ENCODE measurements at regions not wholly inside any gene's neighbourhood (a gene's known extent, or its start where the extent isn't known, plus 50 kb on each side); places are given as distances from the start of the nearest gene placed in this dataset.

DNA sequence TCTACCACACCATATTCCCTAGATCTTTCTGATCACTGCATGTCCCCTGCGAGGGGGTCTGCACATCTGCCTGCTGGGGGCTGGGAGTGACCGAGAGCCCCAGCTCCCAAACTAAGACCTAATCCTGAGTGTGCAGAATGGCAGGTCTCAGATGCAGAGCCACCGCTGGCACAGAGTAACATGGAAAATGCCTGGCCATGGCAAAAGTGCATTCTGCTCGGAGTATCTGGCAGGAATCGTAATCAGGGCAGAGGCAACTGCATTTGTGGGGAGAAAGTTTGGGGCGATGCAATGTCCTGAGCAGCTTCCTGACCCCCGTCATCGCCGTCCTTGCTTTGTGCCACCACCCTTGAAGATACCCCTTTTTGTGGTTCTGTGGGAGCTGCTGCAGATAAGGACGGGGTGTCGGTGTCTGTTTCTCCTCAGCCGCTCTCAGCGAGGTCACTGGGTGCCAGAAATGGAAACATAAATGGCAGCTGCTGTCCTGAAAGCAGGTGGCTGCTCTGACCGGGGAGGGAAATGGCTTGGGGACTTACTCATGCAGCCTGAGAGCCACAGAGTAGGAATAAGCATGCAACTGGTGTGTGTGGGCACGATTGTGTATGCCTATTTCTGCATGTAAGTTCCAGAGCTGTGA, 157.9 kb downstream of the LY86 start:
- WGBS, 2 donors = 81 to 82% methylated on average over 15 of the region's 15 CpGs
- no peak for TF ChIP-seq POLR2A (IDR thresholded peaks at IDR 0.05)
- TF ChIP-seq, protein P1, sequence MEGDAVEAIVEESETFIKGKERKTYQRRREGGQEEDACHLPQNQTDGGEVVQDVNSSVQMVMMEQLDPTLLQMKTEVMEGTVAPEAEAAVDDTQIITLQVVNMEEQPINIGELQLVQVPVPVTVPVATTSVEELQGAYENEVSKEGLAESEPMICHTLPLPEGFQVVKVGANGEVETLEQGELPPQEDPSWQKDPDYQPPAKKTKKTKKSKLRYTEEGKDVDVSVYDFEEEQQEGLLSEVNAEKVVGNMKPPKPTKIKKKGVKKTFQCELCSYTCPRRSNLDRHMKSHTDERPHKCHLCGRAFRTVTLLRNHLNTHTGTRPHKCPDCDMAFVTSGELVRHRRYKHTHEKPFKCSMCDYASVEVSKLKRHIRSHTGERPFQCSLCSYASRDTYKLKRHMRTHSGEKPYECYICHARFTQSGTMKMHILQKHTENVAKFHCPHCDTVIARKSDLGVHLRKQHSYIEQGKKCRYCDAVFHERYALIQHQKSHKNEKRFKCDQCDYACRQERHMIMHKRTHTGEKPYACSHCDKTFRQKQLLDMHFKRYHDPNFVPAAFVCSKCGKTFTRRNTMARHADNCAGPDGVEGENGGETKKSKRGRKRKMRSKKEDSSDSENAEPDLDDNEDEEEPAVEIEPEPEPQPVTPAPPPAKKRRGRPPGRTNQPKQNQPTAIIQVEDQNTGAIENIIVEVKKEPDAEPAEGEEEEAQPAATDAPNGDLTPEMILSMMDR (IDR thresholded peaks at IDR 0.05) = no peak
- Histone ChIP-seq H3K9me3 (no peaks in the 10 kb centered on the region), H3K27me3 (no peaks in the 10 kb centered on the region), H3K27ac (no peak overlapping the region), H3K4me3 (no peak overlapping the region), H3K4me1 (peaks cover 17 to 28% (median 20%) of the 10 kb centered on the region in 3 donors), H3K36me3 (no peaks in the 10 kb centered on the region)
- no peak for DNase-seq
- intact Hi-C loops (cut with DNase I) = no loop called here

DNA sequence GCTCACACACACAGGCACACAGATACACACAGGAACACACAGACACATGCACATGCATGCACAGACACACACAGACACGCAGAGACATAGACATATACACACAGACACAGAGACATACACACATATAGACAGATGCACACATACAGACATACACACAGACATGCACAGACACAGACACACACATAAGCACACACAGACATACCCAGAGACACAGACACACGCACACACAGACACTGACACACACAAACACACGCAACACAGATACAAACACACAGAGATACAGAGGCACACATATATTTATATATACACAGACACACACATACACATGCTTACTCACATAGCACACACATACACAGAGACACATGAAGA, 158.4 kb downstream of the LY86 start:
- 80 to 96% methylated on average over 1 to 3 of the region's 3 CpGs for WGBS, 2 donors
- no peaks in the 10 kb centered on the region for H3K27me3 ChIP-seq
- H3K27ac ChIP-seq = no peak overlapping the region
- no peaks in the 10 kb centered on the region for H3K9me3 ChIP-seq
- H3K4me1 ChIP-seq = peaks cover 22 to 33% (median 24%) of the 10 kb centered on the region in 3 donors
- TF ChIP-seq, protein P1 (IDR thresholded peaks at IDR 0.05) = no peak
- no peak for TF ChIP-seq POLR2A (IDR thresholded peaks at IDR 0.05)
- no peak overlapping the region for H3K4me3 ChIP-seq
- DNase-seq = no peak
- H3K36me3 ChIP-seq = no peaks in the 10 kb centered on the region
- intact Hi-C loops (cut with DNase I) = no loop called here

- no peak overlapping the region for H3K4me3 ChIP-seq
Measured at GRCh38 chr6:6747371-6747770, 158.9 kb downstream of the LY86 start.

DNA sequence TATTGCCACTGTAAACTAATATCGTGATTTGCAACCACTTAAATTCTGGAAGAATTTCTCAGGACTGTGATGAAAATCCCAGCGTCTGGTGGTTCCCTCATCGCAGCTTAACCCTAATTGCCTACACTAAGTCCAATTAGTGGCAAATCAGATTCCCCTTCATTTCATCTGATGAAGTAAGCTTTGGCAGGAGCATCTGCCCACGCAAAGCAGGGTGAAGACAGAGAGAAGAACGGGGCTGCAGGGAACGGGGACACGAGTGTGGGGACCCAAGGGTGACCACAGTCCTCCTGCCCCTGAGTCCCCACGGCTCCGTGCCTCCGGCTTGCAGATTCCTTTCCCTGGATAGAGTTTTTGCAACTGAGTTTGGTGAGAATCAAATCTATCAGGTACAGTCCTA, 159.5 kb downstream of the LY86 start:
- Histone ChIP-seq H3K4me1 (peaks cover 23 to 42% (median 29%) of the 10 kb centered on the region in 3 donors), H3K27ac (peak overlapping the region in 1 of 4 donors; percentile 66), H3K36me3 (no peaks in the 10 kb centered on the region), H3K4me3 (no peak overlapping the region), H3K9me3 (no peaks in the 10 kb centered on the region), H3K27me3 (no peaks in the 10 kb centered on the region)
- DNase-seq = no peak
- 92 to 93% methylated on average over 10 of the region's 10 CpGs for whole genome bisulfite sequencing, 2 donors
- intact Hi-C loops (cut with DNase I) = no loop called here
- no peak for TF ChIP-seq POLR2A (IDR thresholded peaks at IDR 0.05)
- TF ChIP-seq, protein P1 (IDR thresholded peaks at IDR 0.05) = no peak

More at GRCh38 chr6:6747371-6747770, 158.9 kb downstream of the LY86 start:
- WGBS, 2 donors = 87 to 88% methylated on average over 6 of the region's 6 CpGs
- Histone ChIP-seq H3K36me3 (no peaks in the 10 kb centered on the region), H3K4me1 (peaks cover 23 to 37% (median 28%) of the 10 kb centered on the region in 3 donors), H3K9me3 (no peaks in the 10 kb centered on the region), H3K27me3 (no peaks in the 10 kb centered on the region), H3K27ac (no peak overlapping the region)
- no peak for TF ChIP-seq POLR2A (IDR thresholded peaks at IDR 0.05)
- TF ChIP-seq, protein P1 (IDR thresholded peaks at IDR 0.05) = no peak
- DNase-seq = no peak
- intact Hi-C loops (cut with DNase I) = no loop called here

DNA sequence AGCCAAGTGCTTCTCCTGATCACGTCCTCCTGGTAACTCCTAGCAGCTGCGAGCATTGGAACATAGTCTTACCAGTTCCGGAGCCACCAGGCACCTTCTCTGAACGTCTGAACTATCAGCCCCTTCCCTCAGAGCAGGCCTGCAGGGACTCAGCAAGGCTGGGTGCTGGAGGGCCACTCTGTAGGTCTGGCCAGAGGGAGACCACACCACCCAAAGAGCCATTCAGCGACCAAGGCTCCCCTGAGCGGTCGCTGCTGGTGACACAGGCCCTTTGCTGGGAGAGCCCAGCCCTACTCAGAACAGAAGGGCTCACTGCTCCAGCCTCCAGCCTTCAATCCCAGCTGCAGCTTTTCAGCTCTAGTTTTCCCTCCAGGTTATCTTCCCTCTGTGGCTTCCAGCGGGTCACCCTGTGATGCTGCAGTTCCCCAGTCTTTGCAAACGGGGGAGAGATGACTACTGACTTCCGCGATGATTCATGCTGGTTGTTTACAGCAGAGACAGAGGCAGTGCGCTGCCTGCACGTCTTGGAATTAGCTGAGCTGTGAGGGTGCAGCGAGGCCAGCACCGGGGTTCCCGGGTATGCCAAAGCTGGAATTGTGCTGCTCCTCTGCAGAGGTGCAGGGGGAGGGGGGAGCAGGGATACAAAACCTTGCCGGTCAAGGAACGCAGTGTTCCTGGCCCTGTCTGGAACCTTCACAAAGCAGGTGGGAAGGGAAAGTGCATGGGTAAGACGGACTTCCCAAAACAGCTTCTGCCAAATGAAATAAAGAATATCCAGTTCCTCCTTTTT, 161.4 kb downstream of the LY86 start:
- Histone ChIP-seq H3K4me1 (peaks cover 23 to 42% (median 29%) of the 10 kb centered on the region in 3 donors), H3K4me3 (peak overlapping the region in 1 of 4 donors; percentile 40), H3K9me3 (no peaks in the 10 kb centered on the region), H3K27ac (peak overlapping the region; percentile 30 to 73 (median 62)), H3K36me3 (no peaks in the 10 kb centered on the region), H3K27me3 (no peaks in the 10 kb centered on the region)
- 39 to 41% methylated on average over 12 to 13 of the region's 19 CpGs for WGBS, 2 donors
- intact Hi-C loops (cut with DNase I) = no loop called here
- DNase-seq = no peak
- no peak for TF ChIP-seq POLR2A (IDR thresholded peaks at IDR 0.05)
- TF ChIP-seq, protein P1 (IDR thresholded peaks at IDR 0.05) = peak in 1 of 6 experiments; percentile 7

Data from esophagus squamous epithelium (tissue), 5 donors.